ENCODE measurements at regions not wholly inside any gene's neighbourhood (a gene's known extent, or its start where the extent isn't known, plus 50 kb on each side); places are given as distances from the start of the nearest gene placed in this dataset.
"Not testable (repeated sequence)": the region's sequence is repeated elsewhere in the genome, so short reads cannot be mapped to it uniquely, and the experiment has no call there.

DNA sequence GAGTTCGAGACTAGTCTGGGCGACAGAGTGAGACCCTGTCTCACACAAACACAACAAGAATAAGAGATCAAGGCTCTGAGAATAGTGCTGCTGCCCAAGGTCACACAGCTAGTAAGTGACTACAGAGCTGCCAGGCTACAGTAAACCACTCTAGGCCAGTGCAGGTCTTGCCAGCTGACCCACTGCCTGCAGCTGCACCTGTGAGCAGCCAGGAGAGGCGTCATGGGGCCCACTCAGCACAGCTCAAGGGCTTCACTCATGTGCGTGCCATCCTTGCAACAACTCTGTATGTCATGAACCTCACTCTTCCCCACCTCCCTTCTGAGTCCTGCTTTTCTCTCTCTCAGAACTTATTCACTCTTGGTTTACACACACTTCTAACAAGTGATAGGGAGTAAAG is 176.7 kb downstream of the SMAD6 start:
- DNase-seq = peak in 2 of 42 donors; percentile 6 to 33

DNA sequence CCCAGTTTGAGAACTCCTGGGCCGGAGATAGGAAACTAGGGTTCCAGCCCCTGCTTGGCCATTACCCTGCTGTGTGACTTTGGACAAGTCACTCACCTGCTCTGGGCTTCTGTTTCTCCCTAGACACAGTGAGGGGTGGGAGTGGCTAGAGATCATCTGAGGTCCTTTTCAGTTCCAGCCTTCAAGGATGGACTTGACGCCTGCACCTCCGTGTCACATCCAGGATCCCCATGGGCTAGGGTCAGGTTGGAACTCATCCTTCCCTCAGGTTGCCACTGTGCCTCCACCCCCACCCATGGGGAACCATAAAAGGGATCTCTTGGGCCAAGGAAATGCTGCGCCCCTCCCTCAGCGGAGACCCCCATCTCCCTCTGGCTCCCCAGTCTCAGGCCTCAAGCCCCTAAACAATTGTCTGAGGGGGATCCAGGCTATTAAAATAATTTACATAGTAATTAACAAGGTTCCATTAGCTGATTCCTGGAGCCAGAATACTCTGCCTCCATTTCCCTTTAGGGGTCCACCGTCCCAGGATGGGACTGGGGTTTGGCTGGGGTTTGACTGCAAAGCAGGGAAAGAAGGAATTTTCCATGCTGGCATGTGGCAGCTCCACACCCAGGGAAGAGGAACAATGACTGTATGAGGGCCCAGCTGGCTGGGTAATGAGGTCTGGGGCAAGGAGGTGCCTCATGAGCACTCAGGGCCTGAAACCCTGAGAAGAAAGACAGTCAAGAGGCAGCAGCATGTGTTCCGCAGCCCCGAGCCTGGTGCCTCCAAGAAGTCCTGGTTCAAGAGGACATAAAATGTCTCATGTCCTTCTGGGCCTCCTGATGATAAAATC is 177.7 kb downstream of the SMAD6 start:
- DNase-seq = peak in 3 of 42 donors; percentile 15 to 34 (median 23)
- intact Hi-C loops (cut with DNase I) = no loop called here

More for the DNA sequence above, 176.7 kb downstream of the SMAD6 start:
- intact Hi-C loops (cut with DNase I) = no loop called here

DNA sequence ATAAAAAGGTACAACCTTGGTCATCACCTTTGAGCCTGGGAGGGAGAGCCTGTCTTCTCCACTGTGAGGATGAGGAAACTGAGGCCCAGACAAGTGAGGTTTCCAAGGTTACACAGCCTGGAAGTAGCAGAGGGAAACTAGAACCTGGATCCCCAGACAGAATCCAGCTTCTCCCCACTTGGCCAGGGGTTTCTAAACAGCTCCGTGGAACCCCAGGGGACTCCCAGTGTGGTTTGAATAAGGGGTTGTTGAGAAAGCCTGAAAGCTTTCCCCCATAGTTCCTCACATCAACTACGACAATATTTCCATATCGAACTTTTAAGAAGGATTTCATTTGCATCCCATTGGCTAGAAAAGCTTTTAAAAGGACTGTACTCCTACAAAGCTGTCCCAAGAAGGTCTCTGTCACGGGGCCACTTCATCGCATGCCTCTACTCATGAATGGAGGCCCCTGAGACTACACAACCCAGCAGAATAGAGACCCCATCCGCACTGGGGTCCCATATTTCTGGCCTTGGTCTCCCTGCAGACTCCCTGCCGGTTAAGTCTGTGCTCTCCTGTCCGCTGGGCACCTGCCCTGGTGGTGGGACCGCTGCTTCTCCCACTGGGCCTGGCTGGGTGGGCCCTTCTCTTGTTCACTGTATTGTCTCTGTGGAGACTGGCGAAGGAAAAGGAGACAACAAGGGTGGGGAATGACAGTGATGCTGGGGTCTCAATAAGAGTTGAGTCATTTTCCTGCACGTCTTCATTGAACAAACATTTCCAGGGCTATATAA is 178.5 kb downstream of the SMAD6 start:
- intact Hi-C loops (cut with DNase I) = no loop called here
- peak in 1 of 42 donors; percentile 3 for DNase-seq

DNA sequence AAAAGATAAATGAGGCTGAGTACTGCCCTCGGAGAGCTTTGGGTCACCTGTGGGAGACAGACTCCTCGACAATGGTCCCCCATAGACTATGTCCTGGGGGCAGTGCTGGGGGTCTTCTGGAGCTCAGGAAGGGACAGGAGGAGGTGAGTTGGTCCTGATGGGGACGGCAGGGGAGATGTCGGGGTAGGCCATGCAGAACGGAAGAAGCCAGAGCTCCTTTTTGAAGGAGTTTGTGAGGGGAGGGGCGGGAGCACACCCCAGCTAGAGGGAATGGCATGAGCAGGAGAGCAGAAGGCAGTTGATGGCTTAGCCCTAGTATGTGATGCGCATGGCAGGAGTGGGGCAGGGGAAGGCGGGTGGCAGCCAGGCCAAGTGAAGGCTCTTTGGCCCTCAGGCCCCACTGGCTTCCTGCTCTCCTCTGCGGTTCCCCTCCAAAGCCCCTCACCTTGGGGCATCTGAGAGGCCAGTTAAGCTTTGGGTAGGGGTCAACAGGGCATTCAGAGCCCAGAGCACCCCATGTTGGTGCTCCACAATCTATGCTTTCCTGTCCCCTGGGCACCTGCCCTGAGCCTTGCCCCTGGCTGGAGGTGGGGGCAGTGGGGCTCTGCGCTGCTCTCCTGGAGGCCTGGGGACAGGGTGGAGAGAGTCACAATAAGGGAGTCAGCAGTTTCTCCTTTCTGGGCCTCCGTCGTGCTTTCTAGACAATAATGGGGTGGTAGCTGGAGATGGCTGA is 179.3 kb downstream of the SMAD6 start:
- no peak for DNase-seq
- intact Hi-C loops (cut with DNase I) = no loop called here

DNA sequence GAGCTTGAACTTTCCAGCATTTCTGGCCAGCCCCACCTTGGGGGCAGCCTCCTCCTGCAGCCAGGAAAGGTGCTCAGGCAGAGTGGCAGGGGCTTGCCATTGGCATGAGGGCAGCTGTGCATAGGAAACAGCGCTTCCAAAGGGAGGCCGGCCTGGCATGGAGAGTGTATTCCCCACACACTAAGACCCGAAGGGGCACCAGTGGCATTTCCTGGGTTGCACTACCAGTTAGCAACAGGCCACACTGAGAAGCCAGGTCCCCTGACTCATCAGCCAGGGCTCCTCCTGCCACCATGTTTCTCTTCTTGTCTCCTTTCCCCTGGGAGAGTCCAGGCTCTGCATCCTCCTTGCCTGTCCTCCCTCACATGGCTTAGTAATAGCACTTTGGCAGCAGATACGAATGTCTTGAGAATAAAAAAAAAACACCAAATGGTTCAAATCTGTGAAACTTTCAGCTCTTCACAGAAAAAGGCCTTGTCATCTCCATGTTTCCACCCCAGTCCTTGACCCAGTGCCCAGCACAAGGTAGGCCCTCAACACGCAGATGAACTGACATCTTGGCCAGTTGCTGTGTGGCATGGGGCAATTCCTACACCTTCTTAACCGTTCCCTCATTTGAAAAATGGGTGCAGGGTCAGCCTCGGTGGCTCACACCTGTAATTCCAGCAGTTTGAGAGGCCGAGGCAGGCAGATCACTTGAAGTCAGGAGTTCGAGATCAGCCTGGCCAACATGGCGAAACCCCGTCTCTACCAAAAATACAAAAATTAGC is 180.4 kb downstream of the SMAD6 start:
- intact Hi-C loops (cut with DNase I) = no loop called here
- peak in 1 of 42 donors; percentile 32 for DNase-seq

DNA sequence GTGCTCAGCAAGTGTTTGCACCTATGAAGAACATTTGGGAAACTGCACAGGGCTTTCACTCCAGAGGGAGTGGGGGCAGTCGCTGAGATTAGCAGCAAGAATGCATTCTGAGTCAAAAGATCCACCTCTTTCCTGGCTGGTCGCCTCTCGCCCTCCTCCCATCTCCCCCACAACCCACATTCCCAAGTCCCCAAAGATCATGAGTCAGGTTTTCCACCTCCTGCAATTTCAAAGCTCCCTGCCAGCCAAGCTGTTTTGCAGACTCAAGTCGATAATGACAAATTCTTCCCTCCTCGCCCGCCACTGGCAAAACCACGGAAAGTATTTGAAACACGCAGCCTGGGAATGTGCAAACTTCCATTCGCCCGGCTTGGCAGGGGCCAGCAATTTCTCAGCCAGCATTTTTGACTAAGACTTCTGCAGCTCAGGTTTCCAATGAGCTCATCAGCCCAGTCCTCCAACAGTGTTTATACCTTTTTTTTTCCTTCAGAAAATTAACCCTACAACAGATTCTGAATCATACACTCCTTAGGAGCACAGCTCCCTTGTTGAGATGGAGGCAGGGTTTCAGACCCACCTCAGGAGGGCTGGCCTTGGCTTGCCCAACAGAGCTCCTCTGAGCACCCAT is 181.4 kb downstream of the SMAD6 start:
- intact Hi-C loops (cut with DNase I) = no loop called here
- DNase-seq = peak; percentile 32 to 93 (median 72)

DNA sequence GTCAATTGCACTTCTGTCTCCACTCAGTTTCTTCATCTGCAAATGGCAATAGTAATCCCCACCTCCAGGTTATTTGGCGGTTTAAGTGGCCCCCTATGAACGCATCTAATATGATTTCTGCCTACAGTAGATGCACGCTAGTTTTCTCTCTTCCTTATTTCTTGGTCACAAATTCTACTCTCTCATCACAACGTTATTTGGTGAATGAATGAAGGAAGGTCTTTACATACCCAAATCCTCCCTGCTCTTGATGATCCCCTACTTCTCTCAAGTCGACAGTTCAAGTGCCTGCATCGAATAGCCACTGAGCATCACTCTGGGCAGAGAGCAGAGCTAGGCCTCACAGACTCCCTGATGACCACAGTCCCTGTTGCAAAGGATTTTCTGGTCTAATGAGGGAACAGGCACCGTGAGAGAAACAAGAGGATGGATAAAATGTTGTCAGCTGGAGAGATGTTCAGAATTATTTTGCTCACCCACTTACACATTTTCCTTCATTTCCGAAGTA is 181.2 kb upstream of the SMAD3 start:
- intact Hi-C loops (cut with DNase I) = no loop called here
- DNase-seq = peak in 1 of 42 donors; percentile 1

DNA sequence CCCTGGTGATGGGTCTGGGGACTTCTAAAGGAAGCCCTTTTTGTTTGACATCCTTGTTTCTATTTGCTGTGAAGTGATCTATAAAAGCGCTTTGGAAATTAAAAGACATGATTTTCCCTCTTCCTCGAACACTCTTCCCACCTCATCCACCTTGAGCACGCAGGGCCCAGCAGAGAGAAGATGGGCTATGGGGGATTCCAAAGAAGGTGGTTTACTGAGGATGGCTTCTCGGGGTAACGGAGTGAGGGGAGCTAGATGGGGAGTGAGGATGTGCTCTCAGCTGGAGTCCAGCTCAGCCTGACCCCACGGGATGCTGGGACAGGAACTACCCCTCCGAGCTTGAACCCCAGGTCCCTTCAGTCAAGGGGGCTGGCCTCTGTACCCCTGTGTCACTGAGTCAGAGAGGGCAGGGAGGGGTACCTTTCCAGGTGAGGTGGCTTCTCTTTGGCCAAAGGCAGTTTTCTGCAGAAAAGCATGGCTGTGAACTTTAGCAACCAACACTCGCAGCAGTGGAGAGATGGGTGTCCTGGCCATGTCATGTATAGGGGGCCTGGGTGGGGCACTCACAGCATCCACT is 180.7 kb upstream of the SMAD3 start:
- DNase-seq = peak in 1 of 42 donors; percentile 3
- intact Hi-C loops (cut with DNase I) = no loop called here

DNA sequence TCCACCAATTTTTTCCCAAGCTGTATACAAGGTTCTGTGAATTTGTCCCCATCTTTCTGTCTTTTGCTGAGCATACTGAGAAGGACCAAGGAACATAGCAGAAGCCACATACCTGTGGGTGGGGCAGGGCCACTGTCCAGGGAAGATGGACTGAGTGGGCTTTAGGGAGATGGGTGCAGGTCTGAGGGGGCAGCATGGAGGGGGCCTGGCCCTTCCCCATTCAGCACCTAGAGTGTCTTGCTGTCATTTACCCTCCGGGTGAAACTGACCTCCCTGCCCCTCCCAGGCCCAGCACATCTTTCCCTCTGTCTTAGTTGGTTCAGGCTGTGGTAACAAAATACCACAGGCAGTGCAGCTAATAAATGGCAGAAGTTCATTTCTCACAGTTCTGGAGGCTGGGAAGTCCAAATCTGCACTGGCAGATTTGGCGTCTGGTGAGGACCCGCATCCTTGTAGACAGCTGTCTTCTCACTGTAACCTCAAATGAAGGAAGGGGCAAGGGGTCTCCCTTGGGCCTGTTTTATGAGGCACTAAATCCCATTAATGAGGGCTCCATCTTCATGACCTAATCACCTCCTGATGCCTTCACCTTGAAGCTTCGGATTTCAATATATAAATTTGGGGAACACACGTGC is 180.0 kb upstream of the SMAD3 start:
- DNase-seq = no peak
- intact Hi-C loops (cut with DNase I) = no loop called here

DNA sequence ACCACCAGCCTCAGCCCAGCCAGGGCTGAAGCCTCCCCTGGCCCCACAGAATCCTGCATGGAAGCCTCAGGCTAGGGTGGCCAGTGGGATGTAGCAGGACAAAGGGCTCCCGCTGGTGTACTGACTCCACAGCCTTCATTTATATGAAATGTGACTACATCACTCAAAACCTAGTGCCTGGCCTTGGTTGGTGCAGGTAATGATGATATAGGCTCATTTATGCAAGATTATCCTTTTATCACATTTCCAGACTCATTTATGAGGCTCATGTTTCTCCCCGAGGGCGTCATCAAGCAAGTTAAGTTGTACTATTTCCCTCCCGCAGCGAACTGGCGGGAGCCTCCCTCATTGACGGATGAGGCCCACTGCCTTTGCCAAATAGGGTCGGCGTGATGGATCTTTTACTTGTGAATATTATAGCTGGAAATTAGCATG is 179.1 kb upstream of the SMAD3 start:
- no peak for DNase-seq

DNA sequence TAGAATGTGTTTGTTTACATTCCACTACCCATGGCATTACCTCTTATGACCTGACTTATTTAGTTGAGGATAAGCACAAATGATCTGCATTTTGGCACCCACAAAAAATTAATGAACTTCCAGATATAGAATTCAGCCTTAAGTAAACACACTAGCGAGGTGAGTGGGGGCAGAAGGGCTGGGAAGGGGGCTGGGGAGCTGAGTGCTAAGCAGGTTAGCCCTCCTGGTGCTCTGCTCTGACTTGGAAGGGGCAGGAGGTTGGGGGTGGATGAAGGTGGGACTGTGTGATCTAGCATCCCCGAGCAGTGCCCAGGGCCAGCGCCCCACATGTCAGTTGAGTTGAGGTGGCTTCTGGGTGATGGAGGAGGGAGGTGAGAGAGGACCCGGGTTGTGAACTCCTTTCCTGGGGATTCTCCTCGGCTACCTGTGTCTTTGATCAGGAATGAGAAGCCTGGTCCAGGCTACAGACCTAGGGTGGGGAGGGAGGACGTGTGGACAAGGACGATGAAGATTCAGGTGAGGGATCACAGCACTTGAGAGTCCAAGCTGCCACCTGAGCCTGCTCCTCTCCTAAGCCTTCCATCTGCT is 178.6 kb upstream of the SMAD3 start:
- intact Hi-C loops (cut with DNase I) = no loop called here
- peak in 1 of 42 donors; percentile 40 for DNase-seq

More for the DNA sequence above, 179.1 kb upstream of the SMAD3 start:
- intact Hi-C loops (cut with DNase I) = no loop called here

DNA sequence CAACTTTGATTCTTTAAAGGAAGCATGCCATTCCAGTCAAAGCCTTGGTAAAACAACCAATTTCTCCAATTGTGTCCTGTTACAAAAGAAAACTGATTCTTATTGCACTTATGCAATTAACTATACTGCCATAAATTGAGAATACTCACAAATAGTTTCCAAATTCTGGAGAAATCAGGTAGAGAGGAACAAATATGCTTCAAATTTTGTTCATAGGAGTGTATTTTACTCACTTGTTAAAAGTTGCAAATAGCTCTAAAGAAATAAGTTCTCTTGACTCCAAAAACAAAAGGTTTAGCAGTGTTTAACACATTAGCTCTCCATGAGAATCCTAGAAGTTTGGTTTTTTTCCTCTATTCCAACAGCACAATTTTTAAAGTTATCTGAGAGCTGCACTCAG is 176.1 kb upstream of the SMAD3 start:
- DNase-seq; intact Hi-C loops (cut with DNase I): not testable (repeated sequence)

DNA sequence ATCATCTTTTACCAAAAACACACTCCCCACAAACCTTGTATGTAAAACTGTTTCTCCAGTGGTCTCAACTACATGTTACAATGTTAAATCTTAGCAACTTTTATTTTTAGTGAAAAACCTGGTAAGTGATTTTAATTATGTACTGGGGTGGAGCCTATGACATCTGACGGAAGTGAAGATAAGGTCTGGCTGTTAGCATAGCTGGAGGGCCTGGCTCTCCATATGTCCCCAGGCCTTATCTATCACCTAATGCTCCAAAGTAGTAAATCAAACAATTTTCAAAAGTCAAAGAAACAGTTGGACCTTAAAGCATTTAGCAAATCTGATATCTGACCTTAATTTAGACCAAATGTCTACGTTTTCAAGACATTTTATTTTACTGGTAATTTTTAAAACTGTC is 173.6 kb upstream of the SMAD3 start:
- intact Hi-C loops (cut with DNase I) = no loop called here
- peak in 1 of 42 donors; percentile 2 for DNase-seq

DNA sequence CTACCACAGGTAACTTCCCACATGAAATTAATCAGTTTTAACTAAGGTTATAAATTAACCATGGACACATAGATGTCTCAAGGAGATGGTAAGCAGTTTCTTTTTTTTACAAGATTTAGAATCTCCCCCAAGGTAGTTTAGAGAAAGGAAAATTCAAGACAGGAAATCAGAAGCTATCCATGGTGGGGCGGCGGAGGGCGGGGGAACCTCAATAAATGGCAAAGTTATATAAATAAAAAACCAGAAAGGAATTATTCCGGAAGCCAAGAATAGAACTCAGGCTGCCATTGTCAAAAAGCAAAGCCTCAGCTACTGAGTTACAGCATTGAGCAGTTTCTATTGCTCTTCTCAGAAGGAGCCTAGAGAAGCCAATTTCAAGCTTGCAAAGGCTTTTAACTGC is 172.1 kb upstream of the SMAD3 start:
- peak in 2 of 42 donors; percentile 10 to 17 for DNase-seq
- intact Hi-C loops (cut with DNase I) = no loop called here

DNA sequence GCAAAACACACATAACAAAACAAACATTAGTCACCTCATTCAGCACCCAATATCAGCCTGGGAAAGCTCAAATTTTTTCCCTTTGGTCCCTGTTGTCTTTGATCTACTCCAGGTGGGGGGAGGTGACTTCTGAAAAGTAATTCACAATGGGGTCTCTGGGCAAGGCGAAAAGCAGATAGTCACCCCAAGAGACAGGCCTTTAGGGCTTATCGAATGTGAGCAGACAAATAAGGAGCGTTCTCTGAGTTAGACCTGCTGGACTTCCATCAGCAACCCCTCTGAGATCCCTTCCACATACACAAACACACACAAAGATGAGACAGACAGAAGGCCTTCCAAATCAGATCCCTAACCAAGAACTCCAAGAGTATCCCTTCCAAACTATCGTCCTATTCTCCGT is 171.0 kb upstream of the SMAD3 start:
- DNase-seq = peak in 2 of 42 donors; percentile 4 to 13
- intact Hi-C loops (cut with DNase I) = no loop called here

DNA sequence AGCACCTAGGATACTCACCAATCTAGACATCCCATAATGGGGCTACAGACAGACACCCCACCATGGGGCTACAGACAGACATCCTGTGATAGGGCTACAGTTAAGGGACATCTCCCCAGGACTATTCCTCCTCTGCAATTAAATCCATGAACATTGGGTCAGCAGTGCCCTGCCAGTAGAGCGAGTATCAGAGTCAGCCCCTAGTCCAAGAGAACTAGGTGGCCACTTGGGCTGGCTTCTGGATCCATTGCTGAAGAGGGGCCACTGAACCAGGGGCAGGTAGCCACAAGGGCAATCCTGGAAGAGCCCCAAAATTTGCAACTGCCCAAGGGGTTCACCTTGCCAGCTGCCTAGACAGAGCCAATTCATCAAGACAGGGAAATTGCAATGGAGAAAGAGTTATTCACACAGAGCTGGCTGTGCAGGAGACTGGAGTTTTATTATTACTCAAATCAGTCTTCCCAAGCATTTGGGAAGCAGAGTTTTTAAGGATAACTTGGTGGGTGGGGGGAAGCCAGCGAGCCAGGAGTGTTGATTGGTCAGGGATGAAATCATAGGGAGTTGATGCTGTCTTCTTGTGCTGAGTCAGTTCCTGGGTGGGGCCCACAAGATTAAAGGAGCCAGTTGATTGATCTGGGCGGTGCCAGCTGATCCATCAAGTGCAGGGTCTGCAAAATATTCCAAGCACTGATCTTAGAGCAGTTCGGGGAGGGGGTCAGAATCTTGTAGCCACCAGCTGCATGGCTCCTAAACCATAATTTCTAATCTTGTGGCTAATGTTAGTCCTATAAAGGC is 170.2 kb upstream of the SMAD3 start:
- DNase-seq = peak in 2 of 42 donors; percentile 7 to 15
- intact Hi-C loops (cut with DNase I) = no loop called here
